Endometrial microvascular endothelial cells (primary cell): ENCODE measurements at regions not wholly inside any gene's neighbourhood (a gene's known extent, or its start where the extent isn't known, plus 50 kb on each side); places are given as distances from the start of the nearest gene placed in this dataset.
"Not testable (repeated sequence)": the region's sequence is repeated elsewhere in the genome, so short reads cannot be mapped to it uniquely, and the experiment has no call there.

Experiments
- in situ Hi-C: cut with HindIII; loops from 2 replicates; pipeline ENCODE4 v1.10.0; 2017; ENCODE audit warnings: low sequenced_read_pairs, low pct_unique_long_range_greater_than_20kb; ENCODE audit errors: inconsistent ontology term

DNA sequence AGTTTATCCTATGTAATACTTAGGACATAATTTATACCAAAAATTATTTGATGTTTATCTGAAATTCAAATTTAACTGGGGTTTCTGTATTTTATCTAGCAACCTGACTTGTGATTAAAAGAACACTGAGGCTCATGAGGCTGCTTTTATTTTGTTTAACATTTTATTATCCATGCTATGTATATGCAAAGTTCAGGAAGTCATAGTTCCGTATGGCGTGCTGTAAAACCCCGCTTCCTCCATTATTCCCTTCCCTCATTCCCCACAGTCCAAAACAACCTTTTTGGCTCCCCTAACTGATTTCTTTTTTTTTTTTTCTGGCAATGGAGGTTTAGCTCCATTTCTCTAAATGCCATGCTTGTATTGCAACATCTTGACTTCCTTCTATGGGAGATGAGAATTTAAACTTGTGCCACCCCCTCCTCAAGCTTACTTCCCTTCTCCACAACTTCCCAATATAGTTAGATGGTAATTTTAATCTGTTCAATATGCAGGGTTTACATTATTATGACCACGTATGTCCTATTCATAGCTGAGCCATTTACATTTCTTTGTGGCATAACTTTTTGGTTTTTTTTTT lies 138.0 kb upstream of the DNAH14 start:
- in situ Hi-C loops = no loop called here

DNA sequence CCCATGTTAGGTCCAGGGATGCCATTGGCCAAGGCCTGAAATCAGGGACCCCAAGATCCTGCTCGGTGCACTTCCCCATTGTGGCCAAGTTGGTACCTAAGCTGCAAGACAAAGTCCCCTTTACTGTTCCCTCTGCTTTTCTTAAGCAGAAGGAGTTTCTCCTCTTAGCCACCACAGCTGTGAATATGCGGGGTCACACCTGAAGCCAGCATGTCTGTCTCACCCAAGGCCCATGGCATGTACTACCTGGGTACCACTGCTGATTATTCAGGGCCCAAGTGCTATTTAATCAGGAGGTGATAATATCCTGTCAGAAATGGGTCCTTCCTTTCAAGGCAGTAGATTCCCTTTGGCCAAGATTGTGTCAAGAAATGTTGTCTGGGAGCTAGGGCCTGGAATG lies 133.9 kb upstream of the DNAH14 start:
- in situ Hi-C loops = no loop called here

DNA sequence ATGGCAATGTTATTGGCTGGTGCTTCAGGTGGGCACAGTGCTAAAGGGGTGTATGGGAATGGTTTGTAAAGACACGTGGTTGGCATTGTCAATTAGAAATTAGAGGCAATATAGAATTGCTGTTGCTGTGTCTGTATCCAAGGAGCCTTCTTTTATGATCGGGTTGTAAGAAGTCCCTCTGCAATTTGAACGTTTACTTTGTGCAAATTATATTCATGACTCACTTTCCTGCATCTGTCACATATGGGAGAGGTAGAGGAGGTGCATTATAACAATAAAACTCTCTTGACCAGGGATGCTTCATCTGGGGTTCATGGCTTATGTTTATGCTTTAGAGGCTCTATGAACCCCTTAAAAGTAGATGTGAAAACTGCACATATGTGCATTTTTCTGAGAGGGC lies 130.4 kb upstream of the DNAH14 start:
- in situ Hi-C loops = no loop called here

DNA sequence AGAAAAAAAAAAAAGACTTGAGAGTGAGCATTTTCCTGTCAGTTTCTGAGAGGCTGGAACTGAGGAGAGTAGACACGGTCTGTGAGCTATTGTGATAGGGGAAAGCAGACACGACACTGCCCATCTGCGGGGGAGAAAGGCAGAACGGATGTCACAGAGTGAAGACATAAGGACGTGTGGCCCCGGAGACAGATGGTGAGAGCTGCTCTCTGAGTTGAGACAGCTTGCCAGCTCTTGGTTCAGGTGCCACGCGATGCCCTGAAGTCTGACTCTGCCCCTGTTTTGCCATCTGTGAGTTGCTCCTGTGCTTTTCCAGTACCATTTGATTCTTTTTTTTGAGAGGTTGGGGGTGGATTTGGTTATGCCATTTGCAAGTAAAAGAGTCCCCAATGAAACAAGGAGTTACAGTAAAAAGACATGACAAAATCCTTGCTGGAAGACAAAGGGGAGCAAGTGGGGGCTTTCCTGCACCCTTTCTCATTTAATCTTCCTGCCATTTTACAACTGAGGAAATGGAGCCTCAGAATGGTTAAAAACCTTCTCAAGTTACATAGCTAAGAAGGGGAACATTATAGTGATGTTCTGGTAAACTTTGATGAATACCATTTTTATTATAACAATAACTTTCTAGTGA lies 128.9 kb upstream of the DNAH14 start:
- in situ Hi-C loops = no loop called here

DNA sequence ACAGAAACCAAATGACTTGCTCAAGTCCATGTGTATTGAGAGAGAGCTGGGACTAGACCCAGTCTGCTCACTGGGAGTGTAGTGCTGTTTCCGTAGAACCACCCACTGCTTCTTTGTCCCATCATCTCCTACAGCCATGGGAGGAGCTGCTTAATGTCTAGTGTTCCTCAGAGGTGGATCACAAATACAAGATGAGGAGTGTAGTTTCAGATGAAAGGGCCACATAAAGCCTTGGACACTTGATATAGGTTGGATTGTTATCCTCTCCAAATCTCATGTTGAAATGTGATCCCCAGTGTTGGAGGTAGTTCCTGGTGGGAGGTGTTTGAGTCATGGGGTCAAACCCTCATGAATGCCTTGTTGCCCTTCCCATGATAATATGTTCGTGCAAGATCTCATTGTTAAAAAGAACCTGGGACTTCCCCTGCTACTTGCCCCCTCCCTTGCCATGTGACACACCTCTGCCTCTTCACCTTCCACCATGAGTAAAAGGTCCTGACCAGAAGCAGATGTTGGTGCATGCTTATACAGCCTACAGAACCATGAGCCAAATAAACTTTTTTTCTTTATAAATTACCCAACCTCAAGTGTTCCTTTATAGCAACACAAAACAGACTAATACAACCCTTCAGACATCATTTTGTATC lies 127.5 kb upstream of the DNAH14 start:
- in situ Hi-C loops = no loop called here

DNA sequence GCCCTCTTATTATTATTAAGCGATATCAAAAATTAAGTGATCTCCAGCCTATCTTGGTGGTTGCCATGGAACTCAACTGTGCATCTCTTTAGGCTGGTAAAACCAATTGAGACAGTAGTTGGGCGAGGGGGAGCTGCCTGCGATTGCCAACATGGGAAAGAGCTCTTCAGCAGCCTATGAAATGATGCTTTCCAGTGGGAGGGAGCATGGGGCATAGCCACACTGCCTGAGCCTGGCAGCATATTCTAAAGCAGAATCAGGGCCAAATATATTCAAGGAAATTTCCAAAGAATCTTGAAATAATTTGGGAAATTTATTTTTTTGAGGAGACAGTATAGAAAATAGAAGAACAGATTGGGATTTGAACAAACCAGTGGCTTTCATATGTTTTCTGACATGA lies 126.9 kb upstream of the DNAH14 start:
- in situ Hi-C loops = no loop called here

DNA sequence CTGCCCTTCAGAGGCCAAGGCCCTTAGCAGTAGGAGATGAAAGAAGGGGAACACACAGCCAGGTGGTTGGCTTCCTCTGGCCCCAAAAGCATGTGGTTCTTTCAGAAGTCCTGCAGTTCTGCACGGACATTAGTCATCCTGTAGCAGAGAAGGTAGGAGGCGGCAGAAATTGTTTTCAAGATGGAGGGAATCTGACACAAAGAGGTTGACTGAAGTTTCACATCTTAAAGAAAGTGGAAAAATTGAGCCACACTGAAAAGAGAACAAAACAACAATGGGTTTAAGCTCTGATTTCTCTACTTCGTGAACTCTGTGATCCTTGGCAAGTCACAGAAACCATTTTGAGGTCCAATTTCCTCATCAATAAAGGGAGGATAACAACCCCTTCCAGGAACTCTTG lies 125.3 kb upstream of the DNAH14 start:
- in situ Hi-C loops = no loop called here

DNA sequence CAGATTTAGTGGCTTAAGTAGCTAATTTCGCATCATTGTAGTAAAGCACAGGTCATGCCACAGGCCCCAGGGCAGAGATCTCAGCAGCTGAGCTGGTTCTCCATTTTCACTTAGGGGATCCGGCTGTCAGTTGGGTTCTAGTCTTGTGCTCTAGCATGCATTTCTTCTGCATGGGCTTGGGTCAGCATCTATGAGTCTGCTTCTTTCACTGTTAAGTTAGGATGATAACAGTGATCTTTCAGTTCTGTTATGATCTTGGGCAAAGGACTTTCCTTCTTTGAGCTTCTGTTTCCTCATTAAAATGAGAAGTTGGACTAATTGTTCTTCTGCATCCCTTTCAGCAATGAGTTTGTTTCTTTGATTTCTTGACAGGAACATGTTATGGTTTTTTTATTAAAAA lies 123.6 kb upstream of the DNAH14 start:
- in situ Hi-C loops = no loop called here

DNA sequence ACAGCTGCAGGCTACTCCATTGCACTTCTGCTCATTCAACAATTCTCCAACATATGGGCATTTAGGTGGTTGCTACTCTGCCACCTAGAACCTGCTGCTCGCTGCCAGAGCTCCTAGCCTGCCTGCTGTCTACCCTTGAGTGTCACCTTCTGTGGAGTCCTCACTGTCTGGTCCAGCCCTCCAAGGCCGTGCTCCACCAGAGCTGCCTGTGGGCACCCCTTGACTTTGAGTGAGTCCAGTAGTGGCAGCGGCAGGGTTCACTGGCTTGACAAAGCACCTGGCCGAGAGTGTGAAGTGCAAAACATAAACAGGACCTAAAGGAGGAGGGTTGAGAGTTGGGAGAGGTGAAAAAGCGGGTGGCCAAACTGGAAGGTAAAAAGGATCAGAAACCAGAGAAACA lies 120.3 kb upstream of the DNAH14 start:
- in situ Hi-C loops = no loop called here

DNA sequence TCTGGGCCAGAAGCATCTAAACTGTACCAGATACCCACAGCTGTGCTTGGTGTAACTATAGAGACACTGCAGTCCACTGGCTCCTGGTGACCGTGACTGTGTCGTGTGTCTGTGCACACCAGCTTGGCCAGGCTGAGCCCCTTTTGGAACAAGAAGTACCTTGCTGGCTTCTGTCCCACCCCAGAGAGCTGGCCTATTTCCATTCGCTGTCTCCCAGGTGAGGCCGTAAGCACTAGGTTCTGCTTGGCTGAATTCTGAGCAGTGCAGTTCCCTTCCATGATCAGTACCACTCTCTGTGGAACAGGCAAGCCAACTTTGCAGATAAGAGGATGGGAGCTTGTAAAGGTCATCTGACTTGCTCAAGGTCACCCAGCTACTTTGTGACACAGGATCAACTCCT lies 119.9 kb upstream of the DNAH14 start:
- in situ Hi-C loops = no loop called here

DNA sequence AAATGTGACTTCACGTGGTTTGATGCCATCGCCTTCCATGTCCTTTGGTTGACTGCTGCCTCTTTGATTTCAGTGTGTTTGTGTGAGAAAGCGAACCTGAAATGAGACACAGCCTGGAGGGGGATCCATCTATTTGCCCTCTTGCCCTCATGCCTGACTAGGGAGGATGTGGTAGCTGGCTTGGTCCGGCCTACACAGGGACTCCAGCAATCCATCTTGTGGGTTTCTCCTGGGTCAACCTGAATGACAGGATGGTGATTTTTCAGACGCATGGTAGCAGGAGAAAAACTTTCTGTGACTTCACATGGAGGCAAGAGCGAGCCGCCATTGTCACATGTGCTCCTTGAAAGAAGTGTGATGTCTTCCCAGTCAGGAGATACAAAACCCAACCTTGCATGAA lies 117.9 kb upstream of the DNAH14 start:
- in situ Hi-C loops = no loop called here

DNA sequence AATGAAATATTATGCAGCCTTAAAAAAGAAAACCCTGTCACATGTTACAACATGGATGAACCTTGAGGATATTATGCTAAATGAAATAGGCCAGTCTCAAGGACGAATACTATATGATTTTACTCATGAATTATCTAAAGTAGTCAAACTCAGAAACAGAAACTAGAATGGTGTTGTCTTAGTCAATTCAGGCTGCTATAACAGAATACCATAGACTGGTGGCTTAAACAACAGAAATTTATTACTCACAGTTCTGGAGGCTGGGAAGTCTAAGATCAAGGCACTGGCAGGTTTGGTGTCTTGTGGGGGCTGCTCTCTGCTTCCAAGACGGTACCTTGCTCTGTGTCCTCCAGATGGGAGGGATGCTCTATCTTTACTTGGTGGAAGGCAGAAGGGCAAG lies 113.8 kb upstream of the DNAH14 start:
- in situ Hi-C loops = no loop called here

DNA sequence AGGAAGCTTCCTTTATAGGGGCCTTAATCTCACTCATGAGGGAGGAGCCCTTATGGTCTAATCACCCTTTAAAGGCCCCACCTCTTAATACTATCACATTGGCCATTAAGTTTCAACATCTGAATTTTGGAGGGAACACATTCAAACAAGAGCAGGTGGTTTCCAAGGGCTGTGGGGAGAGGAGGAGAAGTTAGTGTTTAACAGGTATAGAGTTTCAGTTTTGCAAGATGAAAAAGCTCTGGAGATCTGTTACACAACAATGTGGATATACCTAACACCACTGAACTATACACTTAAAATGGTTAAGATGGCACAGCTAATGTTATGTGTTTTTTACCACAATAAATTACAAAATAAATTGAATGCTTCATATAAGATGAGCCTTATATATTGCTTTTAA lies 113.4 kb upstream of the DNAH14 start:
- in situ Hi-C loops = no loop called here

DNA sequence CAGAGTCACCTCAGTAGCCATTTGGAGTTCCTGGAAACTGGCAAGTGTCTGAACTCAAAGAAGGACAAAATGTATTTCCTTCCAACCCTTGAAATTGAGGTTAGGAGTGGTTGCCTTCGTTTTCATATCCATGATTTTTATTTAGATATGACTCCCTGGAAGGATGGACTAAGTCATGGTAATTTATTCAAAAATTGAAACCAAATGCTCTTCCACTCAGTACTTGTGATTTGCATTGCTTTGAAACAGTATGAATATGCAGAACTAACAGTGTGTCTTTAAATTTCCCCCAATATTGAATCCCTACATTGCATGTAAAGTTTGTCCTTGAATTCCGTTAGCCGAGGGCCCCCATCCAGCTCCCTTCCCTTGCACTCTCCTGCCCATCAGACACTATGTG lies 112.1 kb upstream of the DNAH14 start:
- in situ Hi-C loops = no loop called here

DNA sequence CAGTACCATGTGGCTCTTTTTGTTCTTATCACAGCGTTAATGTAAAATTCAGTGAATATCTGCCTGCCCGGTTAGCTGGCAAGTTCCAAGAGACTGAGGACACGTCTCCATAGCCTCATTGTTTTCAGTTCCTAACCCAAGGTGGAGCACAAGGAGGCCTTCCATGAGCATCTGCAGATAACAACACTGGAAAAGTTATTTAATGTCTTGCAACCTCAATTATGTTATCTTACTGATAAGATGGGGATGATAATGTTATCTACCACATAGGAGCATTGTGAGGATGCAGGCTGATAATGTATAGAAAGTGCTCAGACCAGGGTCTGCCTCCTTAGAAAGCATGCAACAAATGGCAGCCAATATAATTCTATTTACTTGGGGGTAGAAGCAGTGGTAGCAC lies 109.6 kb upstream of the DNAH14 start:
- in situ Hi-C loops = no loop called here

DNA sequence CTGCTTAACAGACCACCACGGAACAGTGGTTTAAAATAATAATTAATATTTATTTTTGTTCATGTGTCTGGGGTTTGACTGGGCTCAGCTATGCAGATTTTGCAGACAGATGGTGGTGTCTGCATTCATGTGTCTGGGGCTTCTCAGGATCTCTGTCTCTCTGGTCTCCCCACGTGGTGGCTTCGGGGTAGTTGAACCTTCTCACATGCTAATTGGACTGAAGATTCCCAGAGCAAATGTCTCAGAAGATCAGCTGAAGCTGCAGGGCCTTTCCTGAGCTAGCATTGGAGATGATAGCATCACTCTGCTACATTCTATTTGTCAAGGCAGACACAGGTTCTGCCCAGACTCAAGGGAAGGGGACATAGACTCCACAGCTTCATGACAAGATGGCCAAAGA lies 109.1 kb upstream of the DNAH14 start:
- in situ Hi-C loops = no loop called here

DNA sequence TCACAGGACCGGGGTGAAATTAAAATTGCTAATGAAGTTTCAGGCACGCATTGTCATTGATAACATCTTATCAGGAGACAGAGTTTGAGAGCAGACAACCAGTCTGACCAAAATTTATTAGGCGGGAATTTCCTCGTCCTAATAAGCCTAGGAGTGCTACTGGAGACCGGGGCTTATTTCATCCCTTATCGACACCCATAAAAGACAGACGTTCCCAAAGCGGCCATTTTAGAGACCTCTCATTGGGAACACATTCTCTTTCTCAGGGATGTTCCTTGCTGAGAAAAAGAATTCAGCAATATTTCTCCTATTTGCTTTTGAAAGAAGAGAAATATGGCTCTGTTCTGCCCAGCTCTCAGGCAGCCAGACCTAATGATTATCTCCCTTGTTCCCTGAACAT lies 107.7 kb upstream of the DNAH14 start:
- in situ Hi-C loops = not testable (repeated sequence)

DNA sequence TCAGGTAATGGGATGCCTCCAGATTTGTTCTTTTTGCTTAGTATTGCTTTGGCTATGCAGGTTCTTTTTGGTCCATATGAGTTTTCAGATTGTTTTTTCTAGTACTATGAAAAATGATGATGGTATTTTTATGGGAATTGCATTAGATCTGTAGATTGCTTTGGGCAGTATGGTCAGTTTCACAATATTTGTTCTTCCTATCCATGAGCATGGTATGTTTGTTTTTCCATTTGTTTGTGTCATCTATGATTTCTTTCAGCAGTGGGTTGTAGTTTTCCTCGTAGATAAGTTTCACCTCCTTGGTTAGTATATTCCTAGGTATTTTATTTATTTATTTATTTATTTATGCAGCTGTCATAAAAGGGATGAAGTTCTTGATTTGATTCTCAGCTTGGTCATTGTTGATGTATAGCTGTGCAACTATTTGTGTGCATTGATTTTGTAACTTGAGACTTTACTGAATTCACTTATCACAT lies 103.9 kb upstream of the DNAH14 start:
- in situ Hi-C loops = no loop called here

DNA sequence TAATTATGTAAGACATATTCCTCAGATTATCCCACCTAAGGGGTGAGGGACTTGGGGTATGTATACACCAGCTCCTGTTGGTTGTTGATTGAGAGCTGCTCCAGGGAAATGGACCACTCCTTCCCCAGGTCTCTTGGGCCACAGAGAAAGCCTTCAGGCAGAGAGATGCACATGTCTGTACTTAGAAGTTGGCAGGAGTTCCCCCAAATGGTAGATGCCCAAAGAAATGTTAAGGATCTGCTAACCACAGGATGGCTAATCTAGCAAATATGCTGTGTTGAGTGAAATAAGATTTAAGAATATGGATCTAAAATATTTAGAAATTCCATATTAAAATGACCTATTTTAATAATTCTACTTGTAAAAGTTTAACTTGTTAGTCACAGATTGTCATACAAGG lies 100.8 kb upstream of the DNAH14 start:
- in situ Hi-C loops = no loop called here

DNA sequence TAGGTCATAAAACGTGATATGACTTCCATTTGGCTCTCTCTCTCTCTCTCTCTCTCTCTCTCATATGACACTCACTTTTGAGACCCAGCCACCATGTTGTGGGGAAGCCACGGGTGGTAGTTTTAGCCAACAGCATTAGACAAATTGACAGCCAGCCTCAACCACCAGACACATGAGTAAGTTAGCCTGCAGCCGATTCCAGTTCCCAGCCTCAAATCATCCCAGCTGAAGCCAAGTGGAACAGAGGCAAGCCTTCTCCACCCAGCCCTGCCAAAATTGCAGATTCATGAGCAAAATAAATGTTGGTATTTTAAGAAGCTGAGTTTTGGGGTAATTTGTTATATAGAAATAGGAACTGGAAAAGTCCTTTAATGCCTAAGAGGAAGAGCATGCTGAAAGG lies 98.0 kb upstream of the DNAH14 start:
- in situ Hi-C loops = no loop called here
